ENCODE measurements at regions not wholly inside any gene's neighbourhood (a gene's known extent, or its start where the extent isn't known, plus 50 kb on each side); places are given as distances from the start of the nearest gene placed in this dataset.

GRCh38 chrX:117539090-117539418, 577.6 kb downstream of the KLHL13 start:
- 80% methylated on average over 1 of the region's 1 CpG for WGBS
- H3K9me3 ChIP-seq (ENCODE audit: control insufficient read depth in 4 of 4, low read length in 3 of 4) = no peaks in the 10 kb centered on the region
- H3K4me1 ChIP-seq (ENCODE audit: control insufficient read depth in 4 of 4, insufficient read depth in 4 of 4, low read length in 3 of 4) = peaks cover 0 to 6% (median 0%) of the 10 kb centered on the region in 4 donors
- no peak overlapping the region for H3K4me3 ChIP-seq (ENCODE audit: low read depth in 1 of 3, low read length in 3 of 3)
- no peak for TF ChIP-seq SP1 (IDR thresholded peaks at IDR 0.05)
- TF ChIP-seq JUND (IDR thresholded peaks at IDR 0.05) = no peak
- TF ChIP-seq MAX (IDR thresholded peaks at IDR 0.05) = no peak
- no peak for TF ChIP-seq HNF4A (conservative IDR thresholded peaks at IDR 0.05)
- TF ChIP-seq NR2F2 (IDR thresholded peaks at IDR 0.05) = no peak
- TF ChIP-seq ATF3 (IDR thresholded peaks at IDR 0.05) = no peak
- TF ChIP-seq RAD21 (IDR thresholded peaks at IDR 0.05) = no peak
- no peak for TF ChIP-seq REST (IDR thresholded peaks at IDR 0.05)
- no peak for TF ChIP-seq ZBTB33 (IDR thresholded peaks at IDR 0.05)
- no peak for TF ChIP-seq GABPA (IDR thresholded peaks at IDR 0.05 in 1 of 2, conservative IDR thresholded peaks at IDR 0.05 in 1 of 2)
- no peak for TF ChIP-seq YY1 (IDR thresholded peaks at IDR 0.05)
- no peak for TF ChIP-seq FOXA1 (IDR thresholded peaks at IDR 0.05)
- no peak for TF ChIP-seq FOXA2 (IDR thresholded peaks at IDR 0.05)
- no peak for TF ChIP-seq CTCF (IDR thresholded peaks at IDR 0.05; ENCODE audit: low read depth, low read length, missing input control)
- TF ChIP-seq TAF1 (conservative IDR thresholded peaks at IDR 0.05) = no peak
- H3K9ac ChIP-seq (ENCODE audit: low read depth in 1 of 2, low read length in 2 of 2) = no peak overlapping the region
- DNase-seq (ENCODE audit: low spot score) = no peak
- H3K36me3 ChIP-seq (ENCODE audit: control insufficient read depth in 4 of 4, insufficient read depth in 3 of 4, low read depth in 1 of 4, low read length in 3 of 4) = no peaks in the 10 kb centered on the region
- no peak overlapping the region for H3K27ac ChIP-seq (ENCODE audit: low read depth in 1 of 2, low read length in 2 of 2)
- no peaks in the 10 kb centered on the region for H3K27me3 ChIP-seq (ENCODE audit: control insufficient read depth in 4 of 4, insufficient read depth in 4 of 4, low read length in 3 of 4)
